SK-N-SH (cell line): ENCODE measurements at regions not wholly inside any gene's neighbourhood (a gene's known extent, or its start where the extent isn't known, plus 50 kb on each side); places are given as distances from the start of the nearest gene placed in this dataset.

Experiments used
- CTCF ChIP-seq: fragments of 200-600 bp; sonication (generic); IDR thresholded peaks from 2 replicates; pipeline ENCODE4 v1.6.1; 2017; ENCODE audit warnings: antibody characterized with exemption, mild to moderate bottlenecking, moderate library complexity
- RAD21 ChIP-seq: IDR thresholded peaks from 2 replicates; pipeline ENCODE4 v1.6.1; 2012; ENCODE audit warnings: mild to moderate bottlenecking, low read length

DNA sequence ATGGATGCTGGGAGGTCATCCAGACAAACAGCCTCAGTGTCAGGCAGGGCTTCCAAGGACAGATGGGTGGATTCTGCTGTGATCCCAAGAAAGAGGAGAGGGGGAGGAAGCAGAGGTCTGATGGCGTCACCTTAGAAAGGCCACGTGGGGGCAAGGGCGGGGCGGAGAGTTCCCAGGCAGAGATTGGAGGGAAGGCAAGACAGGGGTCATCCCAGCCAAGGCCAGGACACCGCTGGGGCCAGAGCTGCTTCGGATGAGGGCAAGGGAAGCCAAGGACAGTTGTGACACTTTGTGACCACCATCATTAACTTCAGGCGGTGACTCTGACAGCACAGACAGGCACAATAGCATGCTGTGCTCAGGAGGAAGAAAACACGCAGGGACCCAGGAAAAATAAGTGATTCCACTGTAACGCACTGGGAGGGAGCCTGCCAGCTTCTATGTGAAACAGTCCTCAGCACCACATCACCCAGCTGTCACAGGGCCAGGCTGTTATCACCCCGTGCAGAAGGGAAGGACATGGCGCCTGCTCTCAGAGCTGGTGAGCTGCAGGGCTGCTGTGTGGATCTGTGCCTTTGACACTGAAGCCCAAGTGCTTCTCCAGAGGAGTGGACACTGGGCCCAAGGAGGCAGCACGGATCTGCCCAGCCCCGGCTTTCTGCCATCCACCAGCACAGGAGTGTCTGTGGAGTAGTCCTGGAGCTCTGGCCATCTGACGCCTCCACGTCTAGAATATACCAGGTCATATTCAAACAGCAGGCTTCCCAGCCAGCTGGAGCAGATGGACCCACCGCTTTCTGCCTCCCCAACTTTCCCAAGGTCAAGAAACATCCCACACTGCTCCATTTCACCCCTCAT, 204.1 kb downstream of the NDUFA10 start:
- TF ChIP-seq RAD21 (no peak), CTCF (no peak)
